ENCODE measurements at regions not wholly inside any gene's neighbourhood (a gene's known extent, or its start where the extent isn't known, plus 50 kb on each side); places are given as distances from the start of the nearest gene placed in this dataset.
"Not testable (repeated sequence)": the region's sequence is repeated elsewhere in the genome, so short reads cannot be mapped to it uniquely, and the experiment has no call there.

- ATAC-seq (no peak), DNase-seq (ENCODE audit: low spot score) (no peak)
- Mint-ChIP-seq H3K9me3 (no peaks in the 10 kb centered on the region), H3K36me3 (no peaks in the 10 kb centered on the region), H3K4me3 (no peak overlapping the region), H3K27ac (peak overlapping the region in 1 of 2 donors; percentile 70), H3K4me1 (ENCODE audit: low read depth in 2 of 2) (peaks cover 11 to 32% of the 10 kb centered on the region in 2 donors), H3K27me3 (no peaks in the 10 kb centered on the region)
These were observed 154.2 kb downstream of the ZFP64 start for GRCh38 chr20:52037370-52037769.

- Mint-ChIP-seq H3K4me1 (ENCODE audit: low read depth in 2 of 2) (peaks cover 25 to 43% of the 10 kb centered on the region in 2 donors), H3K27ac (peak overlapping the region in 1 of 2 donors; percentile 68), H3K4me3 (no peak overlapping the region), H3K27me3 (no peaks in the 10 kb centered on the region), H3K36me3 (no peaks in the 10 kb centered on the region), H3K9me3 (no peaks in the 10 kb centered on the region)
- DNase-seq (ENCODE audit: low spot score) (no peak), ATAC-seq (no peak)
These were observed 155.6 kb downstream of the ZFP64 start for GRCh38 chr20:52035977-52036376.

- no peak for DNase-seq (ENCODE audit: low spot score)
- peaks cover 3% of the 10 kb centered on the region for H3K9me3 Mint-ChIP-seq
- peaks cover 29 to 45% of the 10 kb centered on the region in 2 donors for H3K4me1 Mint-ChIP-seq (ENCODE audit: low read depth in 2 of 2)
- peak overlapping the region in 1 of 2 donors; percentile 68 for H3K27ac Mint-ChIP-seq
- H3K36me3 Mint-ChIP-seq: no peaks in the 10 kb centered on the region
- H3K4me3 Mint-ChIP-seq: no peak overlapping the region
- H3K27me3 Mint-ChIP-seq: no peaks in the 10 kb centered on the region
- ATAC-seq: no peak
These were observed 156.1 kb downstream of the ZFP64 start for GRCh38 chr20:52035498-52035897.

- Mint-ChIP-seq H3K4me1 (ENCODE audit: low read depth in 2 of 2) (peaks cover 36 to 47% of the 10 kb centered on the region in 2 donors), H3K4me3 (no peak overlapping the region), H3K36me3 (no peaks in the 10 kb centered on the region), H3K9me3 (peaks cover 4% of the 10 kb centered on the region), H3K27ac (peak overlapping the region in 1 of 2 donors; percentile 98), H3K27me3 (no peaks in the 10 kb centered on the region)
- no peak for DNase-seq (ENCODE audit: low spot score)
- ATAC-seq: no peak
These were observed 157.0 kb downstream of the ZFP64 start for GRCh38 chr20:52034581-52034980.

GRCh38 chr20:52033313-52033712 is 158.3 kb downstream of the ZFP64 start:
- ATAC-seq (no peak), DNase-seq (ENCODE audit: low spot score) (no peak)
- Mint-ChIP-seq H3K27ac (peak overlapping the region; percentile 90 to 98), H3K36me3 (no peaks in the 10 kb centered on the region), H3K4me3 (no peak overlapping the region), H3K4me1 (ENCODE audit: low read depth in 2 of 2) (peaks cover 37 to 47% of the 10 kb centered on the region in 2 donors), H3K27me3 (no peaks in the 10 kb centered on the region), H3K9me3 (peaks cover 4% of the 10 kb centered on the region)

- H3K9me3 Mint-ChIP-seq; ATAC-seq; DNase-seq (ENCODE audit: low spot score); H3K27me3 Mint-ChIP-seq; H3K36me3 Mint-ChIP-seq: not testable (repeated sequence)
- H3K27ac Mint-ChIP-seq: peak overlapping the region; percentile 90 to 98
- H3K4me3 Mint-ChIP-seq: peak overlapping the region; percentile 79
- peaks cover 37 to 47% of the 10 kb centered on the region in 2 donors for H3K4me1 Mint-ChIP-seq (ENCODE audit: low read depth in 2 of 2)
These were observed 159.3 kb downstream of the ZFP64 start for GRCh38 chr20:52032304-52032683.

- H3K4me3 Mint-ChIP-seq: peak overlapping the region; percentile 79
- peak; percentile 90 to 93 for ATAC-seq
- H3K4me1 Mint-ChIP-seq (ENCODE audit: low read depth in 2 of 2): peaks cover 37 to 47% of the 10 kb centered on the region in 2 donors
These were observed 159.8 kb downstream of the ZFP64 start for GRCh38 chr20:52031563-52032303.

GRCh38 chr20:52031206-52031562 is 160.4 kb downstream of the ZFP64 start:
- ATAC-seq: peak; percentile 72 to 75
- H3K27me3 Mint-ChIP-seq: no peaks in the 10 kb centered on the region
- H3K36me3 Mint-ChIP-seq: no peaks in the 10 kb centered on the region
- H3K4me1 Mint-ChIP-seq (ENCODE audit: low read depth in 2 of 2): peaks cover 37 to 47% of the 10 kb centered on the region in 2 donors
- peak overlapping the region; percentile 90 to 98 for H3K27ac Mint-ChIP-seq
- peak; percentile 86 for DNase-seq (ENCODE audit: low spot score)
- peaks cover 4% of the 10 kb centered on the region for H3K9me3 Mint-ChIP-seq
- H3K4me3 Mint-ChIP-seq: peak overlapping the region; percentile 79

More at GRCh38 chr20:52031563-52032303, 159.8 kb downstream of the ZFP64 start:
- peaks cover 4% of the 10 kb centered on the region for H3K9me3 Mint-ChIP-seq
- H3K36me3 Mint-ChIP-seq: no peaks in the 10 kb centered on the region
- H3K27ac Mint-ChIP-seq: peak overlapping the region; percentile 90 to 98
- DNase-seq (ENCODE audit: low spot score): peak; percentile 85
- no peaks in the 10 kb centered on the region for H3K27me3 Mint-ChIP-seq

GRCh38 chr20:52029129-52029528 is 162.4 kb downstream of the ZFP64 start:
- peaks cover 37% of the 10 kb centered on the region in 2 donors for H3K4me1 Mint-ChIP-seq (ENCODE audit: low read depth in 2 of 2)
- not testable (repeated sequence) for ATAC-seq; H3K27me3 Mint-ChIP-seq; H3K27ac Mint-ChIP-seq; DNase-seq (ENCODE audit: low spot score); H3K4me3 Mint-ChIP-seq; H3K36me3 Mint-ChIP-seq; H3K9me3 Mint-ChIP-seq

GRCh38 chr20:52025938-52026337 is 165.6 kb downstream of the ZFP64 start:
- Mint-ChIP-seq H3K27me3 (no peaks in the 10 kb centered on the region), H3K9me3 (peaks cover 4% of the 10 kb centered on the region), H3K4me3 (no peak overlapping the region), H3K4me1 (ENCODE audit: low read depth in 2 of 2) (peaks cover 9 to 12% of the 10 kb centered on the region in 2 donors), H3K27ac (peak overlapping the region in 1 of 2 donors; percentile 26), H3K36me3 (no peaks in the 10 kb centered on the region)
- no peak for ATAC-seq
- DNase-seq (ENCODE audit: low spot score): no peak

- H3K36me3 Mint-ChIP-seq: no peaks in the 10 kb centered on the region
- ATAC-seq: no peak
- H3K4me1 Mint-ChIP-seq (ENCODE audit: low read depth in 2 of 2): no peaks in the 10 kb centered on the region
- DNase-seq (ENCODE audit: low spot score): no peak
- no peak overlapping the region for H3K27ac Mint-ChIP-seq
- H3K27me3 Mint-ChIP-seq: no peaks in the 10 kb centered on the region
- no peaks in the 10 kb centered on the region for H3K9me3 Mint-ChIP-seq
- H3K4me3 Mint-ChIP-seq: no peak overlapping the region
These were observed 172.3 kb downstream of the ZFP64 start for GRCh38 chr20:52019313-52019712.

- Mint-ChIP-seq H3K9me3 (no peaks in the 10 kb centered on the region), H3K4me3 (no peak overlapping the region), H3K36me3 (no peaks in the 10 kb centered on the region), H3K27me3 (no peaks in the 10 kb centered on the region), H3K27ac (no peak overlapping the region), H3K4me1 (ENCODE audit: low read depth in 2 of 2) (peaks cover 0 to 3% of the 10 kb centered on the region in 2 donors)
- ATAC-seq (no peak), DNase-seq (ENCODE audit: low spot score) (no peak)
These were observed 173.8 kb downstream of the ZFP64 start for GRCh38 chr20:52017669-52018317.

- no peak for DNase-seq (ENCODE audit: low spot score)
- Mint-ChIP-seq H3K4me3 (no peak overlapping the region), H3K9me3 (no peaks in the 10 kb centered on the region), H3K27me3 (no peaks in the 10 kb centered on the region), H3K4me1 (ENCODE audit: low read depth in 2 of 2) (peaks cover 0 to 4% of the 10 kb centered on the region in 2 donors), H3K27ac (peak overlapping the region in 1 of 2 donors; percentile 19), H3K36me3 (peaks cover 8% of the 10 kb centered on the region)
- ATAC-seq: no peak
These were observed 175.6 kb downstream of the ZFP64 start for GRCh38 chr20:52016022-52016421.

GRCh38 chr20:52015155-52015554 is 176.4 kb downstream of the ZFP64 start:
- peaks cover 8% of the 10 kb centered on the region for H3K36me3 Mint-ChIP-seq
- ATAC-seq (no peak), DNase-seq (ENCODE audit: low spot score) (no peak)
- no peak overlapping the region for H3K4me3 Mint-ChIP-seq
- peaks cover 0 to 4% of the 10 kb centered on the region in 2 donors for H3K4me1 Mint-ChIP-seq (ENCODE audit: low read depth in 2 of 2)
- H3K9me3 Mint-ChIP-seq: no peaks in the 10 kb centered on the region
- H3K27me3 Mint-ChIP-seq: no peaks in the 10 kb centered on the region
- no peak overlapping the region for H3K27ac Mint-ChIP-seq
